ENCODE measurements at regions not wholly inside any gene's neighbourhood (a gene's known extent, or its start where the extent isn't known, plus 50 kb on each side); places are given as distances from the start of the nearest gene placed in this dataset.

- CTCF ChIA-PET: interaction anchor here (0.6 kb wide), 1 partner anchor 624 kb away, joined by 3 read pairs; no protein-coding TSS in a partner anchor
- Mint-ChIP-seq H3K36me3 (ENCODE audit: low read depth) (no peaks in the 10 kb centered on the region), H3K27ac (no peak overlapping the region)
These were observed 390.3 kb downstream of the GRIN2B start for GRCh38 chr12:13591059-13591458.

GRCh38 chr12:13588574-13588973 is 392.0 kb downstream of the EMP1 start:
- peaks cover 14% of the 10 kb centered on the region for H3K4me1 Mint-ChIP-seq
- ChIA-PET POLR2A (no interaction called here), CTCF (no interaction called here)
- peaks cover 4% of the 10 kb centered on the region for H3K27me3 Mint-ChIP-seq
- H3K4me3 Mint-ChIP-seq: no peak overlapping the region
- DNase-seq: no peak
- no peaks in the 10 kb centered on the region for H3K9me3 Mint-ChIP-seq
- no peaks in the 10 kb centered on the region for H3K36me3 Mint-ChIP-seq (ENCODE audit: low read depth)
- H3K27ac Mint-ChIP-seq: no peak overlapping the region

More at GRCh38 chr12:13591059-13591458, 390.3 kb downstream of the GRIN2B start:
- H3K27me3 Mint-ChIP-seq: peaks cover 4% of the 10 kb centered on the region
- no peak overlapping the region for H3K4me3 Mint-ChIP-seq
- peaks cover 14% of the 10 kb centered on the region for H3K4me1 Mint-ChIP-seq
- peaks cover 2% of the 10 kb centered on the region for H3K9me3 Mint-ChIP-seq
- no peak for DNase-seq
- POLR2A ChIA-PET: no interaction called here

GRCh38 chr12:13587721-13588390 is 391.3 kb downstream of the EMP1 start:
- ChIA-PET POLR2A (no interaction called here), CTCF (no interaction called here)
- H3K27me3 Mint-ChIP-seq: peaks cover 4% of the 10 kb centered on the region
- peaks cover 12% of the 10 kb centered on the region for H3K4me1 Mint-ChIP-seq
- no peaks in the 10 kb centered on the region for H3K36me3 Mint-ChIP-seq (ENCODE audit: low read depth)
- no peaks in the 10 kb centered on the region for H3K9me3 Mint-ChIP-seq
- no peak for DNase-seq
- H3K4me3 Mint-ChIP-seq: no peak overlapping the region
- no peak overlapping the region for H3K27ac Mint-ChIP-seq

GRCh38 chr12:13586361-13586760 is 389.8 kb downstream of the EMP1 start:
- ChIA-PET CTCF (no interaction called here), POLR2A (no interaction called here)
- Mint-ChIP-seq H3K27ac (no peak overlapping the region), H3K36me3 (ENCODE audit: low read depth) (no peaks in the 10 kb centered on the region), H3K4me1 (peaks cover 3% of the 10 kb centered on the region), H3K4me3 (no peak overlapping the region), H3K9me3 (no peaks in the 10 kb centered on the region), H3K27me3 (peaks cover 2% of the 10 kb centered on the region)
- DNase-seq: no peak

- H3K4me3 Mint-ChIP-seq: no peak overlapping the region
- POLR2A ChIA-PET: no interaction called here
These were observed 388.0 kb downstream of the EMP1 start for GRCh38 chr12:13584541-13584940.

DNA sequence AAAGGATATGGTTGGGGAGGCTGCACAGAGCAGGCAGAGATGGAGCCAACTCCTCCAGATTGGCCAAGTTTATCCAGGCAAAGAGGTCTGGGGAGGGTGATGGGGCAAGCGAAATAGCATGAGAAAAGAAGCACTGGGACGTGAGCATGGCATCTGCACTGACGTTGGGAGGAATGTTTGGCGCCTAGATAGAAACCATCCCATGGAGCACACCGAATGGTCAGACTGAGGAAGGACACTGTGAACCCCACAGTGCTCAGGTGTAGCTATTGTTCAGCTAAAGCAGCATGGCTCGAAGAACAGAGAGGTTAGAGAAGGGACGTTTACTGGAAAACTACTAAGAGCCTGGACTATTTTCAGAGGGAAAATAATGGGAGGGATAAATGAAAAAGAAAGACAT is 387.1 kb downstream of the EMP1 start:
- Mint-ChIP-seq H3K36me3 (ENCODE audit: low read depth) (no peaks in the 10 kb centered on the region), H3K27me3 (peaks cover 3% of the 10 kb centered on the region), H3K9me3 (no peaks in the 10 kb centered on the region), H3K4me3 (no peak overlapping the region), H3K4me1 (peaks cover 2% of the 10 kb centered on the region), H3K27ac (no peak overlapping the region)
- no peak for DNase-seq
- POLR2A ChIA-PET: no interaction called here
- CTCF ChIA-PET: no interaction called here

More at GRCh38 chr12:13584541-13584940, 388.0 kb downstream of the EMP1 start:
- H3K36me3 Mint-ChIP-seq (ENCODE audit: low read depth): no peaks in the 10 kb centered on the region
- H3K4me1 Mint-ChIP-seq: peaks cover 3% of the 10 kb centered on the region
- H3K27me3 Mint-ChIP-seq: peaks cover 2% of the 10 kb centered on the region
- no peak overlapping the region for H3K27ac Mint-ChIP-seq
- DNase-seq: no peak
- no peaks in the 10 kb centered on the region for H3K9me3 Mint-ChIP-seq
- CTCF ChIA-PET: no interaction called here

GRCh38 chr12:13582421-13582820 is 385.9 kb downstream of the EMP1 start:
- Mint-ChIP-seq H3K4me1 (no peaks in the 10 kb centered on the region), H3K4me3 (no peak overlapping the region), H3K27ac (no peak overlapping the region), H3K9me3 (no peaks in the 10 kb centered on the region), H3K36me3 (ENCODE audit: low read depth) (no peaks in the 10 kb centered on the region), H3K27me3 (peaks cover 2% of the 10 kb centered on the region)
- no peak for DNase-seq
- ChIA-PET POLR2A (no interaction called here), CTCF (interaction anchor here (0.9 kb wide), 1 partner anchor 78 kb away, joined by 3 read pairs; no protein-coding TSS in a partner anchor)

DNA sequence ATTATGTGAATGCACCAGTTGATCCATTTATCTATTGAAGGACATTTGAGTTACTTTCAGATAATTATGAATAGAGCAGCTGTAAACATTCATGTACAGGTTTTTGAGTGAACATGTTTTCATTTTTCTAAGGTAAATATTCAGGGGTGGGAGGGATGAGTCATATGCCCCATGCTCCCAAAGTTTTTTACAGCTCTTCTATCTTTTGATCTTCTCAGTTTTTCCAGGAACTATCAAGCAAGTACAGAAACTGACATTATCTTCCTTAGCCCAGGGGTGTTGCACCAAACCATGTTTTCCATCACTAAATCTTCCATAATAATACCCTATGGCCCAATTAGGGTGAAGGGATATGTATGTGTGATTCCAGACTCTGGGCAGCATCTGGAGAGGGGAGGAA is 384.5 kb downstream of the EMP1 start:
- Mint-ChIP-seq H3K9me3 (no peaks in the 10 kb centered on the region), H3K27ac (no peak overlapping the region), H3K36me3 (ENCODE audit: low read depth) (no peaks in the 10 kb centered on the region), H3K4me1 (no peaks in the 10 kb centered on the region), H3K4me3 (no peak overlapping the region), H3K27me3 (peaks cover 2% of the 10 kb centered on the region)
- ChIA-PET POLR2A (no interaction called here), CTCF (interaction anchor here (0.6 to 1.1 kb wide), 2 partner anchors 326 to 778 kb away, joined by 3 read pairs; no protein-coding TSS in a partner anchor)
- DNase-seq: no peak

DNA sequence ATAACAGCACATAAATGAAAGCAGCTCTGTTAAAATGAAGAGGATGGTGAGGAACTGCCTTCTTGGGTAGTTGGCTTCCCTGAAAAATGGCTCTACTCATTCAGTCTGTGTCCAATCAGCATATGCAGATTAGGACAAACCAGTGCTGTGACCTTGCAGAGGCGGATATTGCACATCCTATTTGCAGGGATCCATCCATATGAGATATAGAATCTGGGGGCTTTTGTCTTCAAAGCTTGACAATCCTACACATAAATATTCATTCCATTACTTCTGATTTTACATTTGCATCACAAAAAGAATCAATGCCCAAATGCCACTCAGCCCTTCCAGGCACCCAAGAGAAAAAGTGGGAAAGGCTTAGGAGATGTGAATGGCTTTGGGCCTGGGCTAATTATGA is 383.7 kb downstream of the EMP1 start:
- Mint-ChIP-seq H3K27ac (no peak overlapping the region), H3K9me3 (no peaks in the 10 kb centered on the region), H3K36me3 (ENCODE audit: low read depth) (no peaks in the 10 kb centered on the region), H3K27me3 (peaks cover 2% of the 10 kb centered on the region), H3K4me3 (no peak overlapping the region), H3K4me1 (no peaks in the 10 kb centered on the region)
- ChIA-PET CTCF (no interaction called here), POLR2A (no interaction called here)
- DNase-seq: no peak

- Mint-ChIP-seq H3K4me1 (no peaks in the 10 kb centered on the region), H3K4me3 (no peak overlapping the region), H3K9me3 (no peaks in the 10 kb centered on the region), H3K27me3 (peaks cover 2% of the 10 kb centered on the region), H3K36me3 (ENCODE audit: low read depth) (no peaks in the 10 kb centered on the region), H3K27ac (no peak overlapping the region)
- CTCF ChIA-PET: no interaction called here
- POLR2A ChIA-PET: no interaction called here
- DNase-seq: no peak
These were observed 380.5 kb downstream of the EMP1 start for GRCh38 chr12:13576935-13577500.

DNA sequence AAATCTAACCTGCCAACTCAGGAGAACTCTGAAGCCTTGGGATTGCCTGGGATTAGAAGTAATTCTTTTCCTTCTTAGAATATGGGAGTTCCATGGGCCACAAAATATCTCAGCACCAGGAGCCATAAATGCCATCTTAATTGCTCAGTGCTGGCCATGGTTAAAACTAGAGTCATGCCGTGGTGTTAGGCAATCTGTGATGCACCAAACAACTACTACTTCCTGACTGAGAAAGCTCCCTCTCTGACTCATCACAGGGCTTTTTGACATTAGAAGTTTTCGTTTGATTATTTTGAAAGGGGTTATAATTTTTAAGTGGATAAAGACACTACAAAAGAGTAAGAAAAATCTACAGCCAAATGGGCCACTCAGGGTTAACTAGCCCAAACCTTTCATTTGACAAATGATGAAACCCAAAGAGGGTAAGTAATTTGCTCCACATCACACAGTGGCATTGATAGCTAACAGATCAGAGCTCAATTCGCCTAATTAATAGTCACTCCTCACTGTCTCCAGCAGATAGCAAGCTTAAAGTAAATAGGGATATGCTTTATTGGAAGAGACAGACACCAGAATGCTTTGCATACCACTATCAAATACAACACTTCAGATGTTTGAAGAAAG is 377.3 kb downstream of the EMP1 start:
- Mint-ChIP-seq H3K9me3 (no peaks in the 10 kb centered on the region), H3K36me3 (ENCODE audit: low read depth) (no peaks in the 10 kb centered on the region), H3K4me1 (no peaks in the 10 kb centered on the region), H3K27me3 (peaks cover 3% of the 10 kb centered on the region), H3K4me3 (no peak overlapping the region), H3K27ac (no peak overlapping the region)
- POLR2A ChIA-PET: no interaction called here
- CTCF ChIA-PET: no interaction called here
- no peak for DNase-seq

- Mint-ChIP-seq H3K36me3 (ENCODE audit: low read depth) (no peaks in the 10 kb centered on the region), H3K27me3 (peaks cover 4% of the 10 kb centered on the region), H3K4me3 (no peak overlapping the region), H3K4me1 (no peaks in the 10 kb centered on the region), H3K9me3 (no peaks in the 10 kb centered on the region), H3K27ac (no peak overlapping the region)
- POLR2A ChIA-PET: no interaction called here
- CTCF ChIA-PET: no interaction called here
- no peak for DNase-seq
These were observed 374.5 kb downstream of the EMP1 start for GRCh38 chr12:13571035-13571434.

DNA sequence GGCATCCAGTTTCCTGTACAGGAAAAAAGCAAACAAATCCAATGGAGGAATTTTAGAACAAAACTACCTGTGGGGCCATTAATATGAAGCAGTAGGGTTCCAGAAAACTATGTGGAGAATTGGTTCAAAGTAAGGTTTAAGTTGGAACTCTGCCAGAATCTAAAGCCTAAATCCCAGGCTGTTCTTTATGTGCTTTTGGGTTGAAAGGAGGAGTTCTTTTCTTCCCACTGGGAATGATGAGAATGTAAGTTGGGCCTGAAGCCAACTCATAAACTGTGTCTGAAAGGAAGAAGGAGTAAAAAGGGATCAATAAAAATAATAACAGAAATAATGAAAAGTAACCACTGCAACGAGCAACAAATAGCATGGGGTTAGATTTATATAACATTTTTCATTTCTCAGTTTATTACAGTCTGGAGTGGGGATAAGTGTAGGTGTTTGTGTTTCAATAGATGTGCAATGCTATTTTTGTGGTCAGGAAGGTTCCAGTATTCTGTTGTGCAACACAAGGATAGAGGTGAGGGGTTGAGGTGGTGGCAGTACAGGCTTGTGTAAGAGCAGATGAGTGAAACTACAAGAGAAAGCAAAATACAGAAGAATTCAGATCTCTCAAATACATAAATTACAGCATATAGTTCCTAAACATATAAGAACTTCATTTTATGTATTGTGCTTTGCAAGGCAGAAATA is 373.6 kb downstream of the EMP1 start:
- ChIA-PET CTCF (no interaction called here), POLR2A (no interaction called here)
- H3K4me3 Mint-ChIP-seq: no peak overlapping the region
- no peaks in the 10 kb centered on the region for H3K4me1 Mint-ChIP-seq
- H3K27me3 Mint-ChIP-seq: peaks cover 4% of the 10 kb centered on the region
- no peak for DNase-seq
- no peaks in the 10 kb centered on the region for H3K36me3 Mint-ChIP-seq (ENCODE audit: low read depth)
- no peaks in the 10 kb centered on the region for H3K9me3 Mint-ChIP-seq
- no peak overlapping the region for H3K27ac Mint-ChIP-seq
